ENCODE measurements at regions not wholly inside any gene's neighbourhood (a gene's known extent, or its start where the extent isn't known, plus 50 kb on each side); places are given as distances from the start of the nearest gene placed in this dataset.

- no peak overlapping the region for H2AFZ ChIP-seq (ENCODE audit: low read depth)
- H3K27ac ChIP-seq (ENCODE audit: low read depth in 2 of 2, low read length in 1 of 2), result no peak overlapping the region
- H4K20me1 ChIP-seq (ENCODE audit: insufficient read depth), result no peaks in the 10 kb centered on the region
- CTCF ChIA-PET, result no interaction called here
- H3K4me2 ChIP-seq, result no peak overlapping the region
- no peaks in the 10 kb centered on the region for H3K9me2 ChIP-seq
- H3K9ac ChIP-seq, result no peak overlapping the region
- H3F3A ChIP-seq (replicated peaks; ENCODE audit: insufficient read depth), result no peaks in the 10 kb centered on the region
- H3K9me3 ChIP-seq, result no peaks in the 10 kb centered on the region
- H3K27me3 ChIP-seq (ENCODE audit: insufficient read depth), result no peaks in the 10 kb centered on the region
- H3K79me2 ChIP-seq (ENCODE audit: insufficient read depth), result no peaks in the 10 kb centered on the region
- DNase-seq, result no peak
- H3K4me3 ChIP-seq (ENCODE audit: low read depth in 2 of 2, low read length in 1 of 2), result no peak overlapping the region
- POLR2A ChIA-PET, result no interaction called here
- H3K4me1 ChIP-seq (ENCODE audit: control insufficient read depth in 1 of 2, insufficient read depth in 2 of 2, low read depth in 1 of 2, low read length in 1 of 2), result peaks cover 0 to under 1% of the 10 kb centered on the region in 2 experiments; a peak in 1 of 4 replicates
- TF ChIP-seq TAF1 (IDR thresholded peaks at IDR 0.05; ENCODE audit: borderline replicate concordance, low read depth, low read length), result no peak
- TF ChIP-seq FOXM1 (IDR thresholded peaks at IDR 0.05; ENCODE audit: low read depth), result no peak
- TF ChIP-seq REST (IDR thresholded peaks at IDR 0.05; ENCODE audit: low read depth, low read length), result no peak
- TF ChIP-seq IRF3 (IDR thresholded peaks at IDR 0.05; ENCODE audit: low read depth, low read length), result no peak
- no peak for TF ChIP-seq RCOR1 (IDR thresholded peaks at IDR 0.05; ENCODE audit: low read length)
- WGBS (ENCODE audit: low lambda C conversion rate), result 53% methylated on average over 2 of the region's 2 CpGs
- H3K36me3 ChIP-seq (replicated peaks in 1 of 2; ENCODE audit: control insufficient read depth in 1 of 2, insufficient read depth in 2 of 2, low read length in 1 of 2), result no peaks in the 10 kb centered on the region
Observed at GRCh38 chr4:62543002-62543401, 1342.9 kb downstream of the ADGRL3 start.

GRCh38 chr4:62533573-62533972 lies 1333.4 kb downstream of the ADGRL3 start:
- Histone ChIP-seq H3K4me3 (ENCODE audit: low read depth in 2 of 2, low read length in 1 of 2) (no peak overlapping the region), H3K79me2 (ENCODE audit: insufficient read depth) (no peaks in the 10 kb centered on the region), H3K9me2 (no peaks in the 10 kb centered on the region), H3K4me1 (ENCODE audit: control insufficient read depth in 1 of 2, insufficient read depth in 2 of 2, low read depth in 1 of 2, low read length in 1 of 2) (no peaks in the 10 kb centered on the region), H3K9me3 (no peaks in the 10 kb centered on the region), H3K36me3 (replicated peaks in 1 of 2; ENCODE audit: control insufficient read depth in 1 of 2, insufficient read depth in 2 of 2, low read length in 1 of 2) (no peaks in the 10 kb centered on the region), H2AFZ (ENCODE audit: low read depth) (no peak overlapping the region), H3F3A (replicated peaks; ENCODE audit: insufficient read depth) (no peaks in the 10 kb centered on the region), H3K27me3 (ENCODE audit: insufficient read depth) (no peaks in the 10 kb centered on the region), H3K4me2 (no peak overlapping the region), H3K9ac (no peak overlapping the region), H4K20me1 (ENCODE audit: insufficient read depth) (no peaks in the 10 kb centered on the region), H3K27ac (ENCODE audit: low read depth in 2 of 2, low read length in 1 of 2) (no peak overlapping the region)
- ChIA-PET POLR2A (no interaction called here), CTCF (no interaction called here)
- DNase-seq, result no peak
- TF ChIP-seq GATA2 (CRISPR knock-in tag; IDR thresholded peaks at IDR 0.05) (no peak), EZH2phosphoT487 (IDR thresholded peaks at IDR 0.05; ENCODE audit: borderline replicate concordance, low read depth) (no peak), SIN3A (IDR thresholded peaks at IDR 0.05; ENCODE audit: borderline replicate concordance, low read depth, low read length) (no peak), FOXJ3 (CRISPR knock-in tag; IDR thresholded peaks at IDR 0.05) (no peak), YY1 (IDR thresholded peaks at IDR 0.05; ENCODE audit: low read depth) (no peak), FOXM1 (IDR thresholded peaks at IDR 0.05; ENCODE audit: low read depth) (no peak), FOSL2 (IDR thresholded peaks at IDR 0.05; ENCODE audit: borderline replicate concordance, low read depth) (no peak), ELF1 (IDR thresholded peaks at IDR 0.05) (no peak), CTCF (IDR thresholded peaks at IDR 0.05) (no peak), IRF3 (IDR thresholded peaks at IDR 0.05; ENCODE audit: low read depth, low read length) (no peak), ZBTB33 (IDR thresholded peaks at IDR 0.05; ENCODE audit: borderline replicate concordance, low read depth) (no peak), GABPA (IDR thresholded peaks at IDR 0.05; ENCODE audit: low read depth) (no peak), EP300 (IDR thresholded peaks at IDR 0.05; ENCODE audit: borderline replicate concordance in 1 of 2, low read depth in 1 of 2, low read length in 1 of 2) (no peak), POLR2AphosphoS5 (IDR thresholded peaks at IDR 0.05; ENCODE audit: low read depth, low read length) (no peak), MEF2A (IDR thresholded peaks at IDR 0.05; ENCODE audit: borderline replicate concordance, low read depth) (no peak), TAF1 (IDR thresholded peaks at IDR 0.05; ENCODE audit: borderline replicate concordance, low read depth, low read length) (no peak)
